Kidney capillary endothelial cell (primary cell): ENCODE measurements at regions not wholly inside any gene's neighbourhood (a gene's known extent, or its start where the extent isn't known, plus 50 kb on each side); places are given as distances from the start of the nearest gene placed in this dataset.

Experiments
- DNase-seq: peaks from one replicate; pipeline ENCODE4 v3.0.0-alpha.2; 2018; ENCODE audit warnings: low spot score

- DNase-seq: no peak
These were observed 101.7 kb upstream of the HDGFL1 start for GRCh38 chr6:22467645-22468044.

GRCh38 chr6:22468256-22468965 lies 101.0 kb upstream of the HDGFL1 start:
- no peak for DNase-seq

- DNase-seq: no peak
These were observed 98.8 kb upstream of the HDGFL1 start for GRCh38 chr6:22470454-22471131.

GRCh38 chr6:22471132-22471690 lies 98.2 kb upstream of the HDGFL1 start:
- DNase-seq: no peak

DNA sequence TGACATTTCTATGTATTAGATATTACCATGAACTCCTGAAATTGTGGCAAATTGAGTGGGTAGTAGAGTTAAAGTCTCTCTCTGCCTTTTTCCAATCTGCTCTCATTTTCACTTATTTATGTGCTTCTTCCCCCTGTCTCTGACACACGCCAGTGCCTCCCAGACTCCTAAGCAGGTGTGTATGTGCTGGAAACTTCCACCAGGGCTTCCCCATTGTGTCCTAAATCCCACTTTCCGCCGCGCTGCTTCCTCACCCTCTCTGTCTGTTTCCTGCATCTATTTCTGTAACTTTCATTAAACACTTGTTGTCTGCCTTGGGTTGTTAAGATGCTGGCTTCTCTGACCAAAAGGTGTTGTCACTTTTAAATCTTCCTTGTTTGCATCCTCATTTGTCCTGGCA lies 97.6 kb upstream of the HDGFL1 start:
- DNase-seq: no peak

GRCh38 chr6:22473991-22474682 lies 95.2 kb upstream of the HDGFL1 start:
- DNase-seq: no peak

- no peak for DNase-seq
These were observed 92.5 kb upstream of the HDGFL1 start for GRCh38 chr6:22476811-22477390.

- DNase-seq: no peak
These were observed 72.1 kb upstream of the HDGFL1 start for GRCh38 chr6:22497276-22497675.

DNA sequence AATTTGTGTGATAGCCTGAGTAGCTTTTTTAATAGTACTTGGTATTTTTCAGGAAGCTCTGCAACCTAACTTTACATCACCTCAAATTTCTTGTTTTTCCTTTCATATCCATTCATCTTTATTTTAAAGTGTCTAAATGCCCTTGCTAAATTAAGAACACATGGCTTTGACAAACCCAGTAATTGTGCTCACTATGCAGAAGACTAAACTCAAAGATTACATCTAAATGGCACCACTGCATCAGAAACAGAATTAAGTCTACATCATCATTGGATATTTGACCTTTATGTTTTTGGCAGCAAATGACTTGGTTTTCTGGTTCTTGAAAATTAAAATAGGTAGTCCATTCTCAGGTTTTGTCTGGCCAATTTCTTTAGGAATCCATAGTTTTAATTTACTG lies 69.6 kb upstream of the HDGFL1 start:
- no peak for DNase-seq

DNA sequence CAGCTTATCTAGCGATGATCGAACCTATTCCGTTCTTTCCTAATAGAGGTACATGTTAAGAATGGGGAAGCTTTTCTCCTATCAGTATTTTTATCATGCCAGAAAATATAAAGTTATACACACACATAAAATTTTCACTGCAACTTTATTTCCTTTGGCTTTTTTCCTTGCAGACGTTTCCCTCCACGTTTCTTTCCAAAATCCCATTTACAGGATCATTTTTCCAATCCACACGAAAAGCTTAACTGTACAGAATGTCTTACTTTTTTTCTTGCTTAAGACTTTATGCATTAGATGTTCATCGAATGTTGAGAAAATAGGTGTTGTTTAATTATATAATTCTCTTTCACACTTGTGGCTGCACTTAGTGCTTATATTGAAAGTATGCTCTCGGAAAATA lies 62.9 kb upstream of the HDGFL1 start:
- DNase-seq: no peak

DNA sequence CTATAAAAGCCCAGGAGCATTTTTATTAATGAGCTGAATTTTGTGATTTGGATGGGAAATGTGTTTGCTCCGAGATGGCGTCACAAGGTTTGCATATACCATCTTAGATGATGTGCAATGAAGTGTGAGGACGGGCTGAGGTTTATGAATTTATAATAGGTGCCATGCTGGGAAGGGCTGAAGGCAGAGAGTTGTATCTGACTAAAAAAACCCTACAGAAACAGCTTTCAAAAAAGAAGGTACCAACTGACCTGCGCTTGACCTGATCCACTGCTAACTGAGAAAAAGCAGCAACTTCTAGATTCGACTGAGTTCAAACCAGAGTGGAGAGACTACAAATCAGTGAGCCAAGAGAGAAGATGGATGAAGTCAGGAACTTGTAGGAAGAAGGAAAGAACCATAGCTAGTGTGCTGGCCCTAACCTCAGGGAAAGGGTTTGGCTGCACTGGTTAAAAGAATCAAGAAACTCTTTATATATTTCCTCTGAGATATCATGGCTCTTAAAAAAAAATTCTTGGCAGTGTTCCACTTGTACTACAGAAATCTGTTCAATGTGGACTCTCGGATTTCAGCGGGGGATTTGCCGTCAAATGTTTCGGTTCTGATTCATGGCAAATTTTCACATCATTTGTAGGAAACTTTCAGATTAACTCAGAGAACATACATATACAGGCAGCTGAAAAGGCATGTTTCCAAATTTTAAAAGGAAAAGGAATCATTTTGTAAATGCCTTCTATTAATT lies 56.5 kb upstream of the HDGFL1 start:
- no peak for DNase-seq

- DNase-seq: no peak
These were observed 55.7 kb upstream of the HDGFL1 start for GRCh38 chr6:22513667-22514066.

DNA sequence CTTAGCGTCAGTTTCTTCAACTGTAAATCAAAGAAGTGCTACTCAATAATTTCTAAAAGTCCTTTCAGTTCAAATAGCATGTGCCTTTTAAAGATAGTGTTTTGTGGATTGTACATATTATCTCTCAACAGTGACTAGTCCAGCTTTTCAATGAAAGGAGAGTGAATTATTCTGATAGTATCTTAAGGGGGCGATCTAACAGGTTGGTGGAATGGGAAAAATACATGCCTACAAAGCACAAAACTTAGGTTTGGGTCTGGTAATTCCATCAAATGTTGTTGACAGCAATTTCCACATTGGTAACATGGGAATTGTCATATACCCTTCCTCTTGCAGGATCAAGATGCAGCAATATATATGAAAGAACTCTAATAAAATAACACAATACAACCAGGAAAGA lies 50.1 kb upstream of the HDGFL1 start:
- DNase-seq: no peak
